ENCODE measurements at regions not wholly inside any gene's neighbourhood (a gene's known extent, or its start where the extent isn't known, plus 50 kb on each side); places are given as distances from the start of the nearest gene placed in this dataset.
"Not testable (repeated sequence)": the region's sequence is repeated elsewhere in the genome, so short reads cannot be mapped to it uniquely, and the experiment has no call there.

DNA sequence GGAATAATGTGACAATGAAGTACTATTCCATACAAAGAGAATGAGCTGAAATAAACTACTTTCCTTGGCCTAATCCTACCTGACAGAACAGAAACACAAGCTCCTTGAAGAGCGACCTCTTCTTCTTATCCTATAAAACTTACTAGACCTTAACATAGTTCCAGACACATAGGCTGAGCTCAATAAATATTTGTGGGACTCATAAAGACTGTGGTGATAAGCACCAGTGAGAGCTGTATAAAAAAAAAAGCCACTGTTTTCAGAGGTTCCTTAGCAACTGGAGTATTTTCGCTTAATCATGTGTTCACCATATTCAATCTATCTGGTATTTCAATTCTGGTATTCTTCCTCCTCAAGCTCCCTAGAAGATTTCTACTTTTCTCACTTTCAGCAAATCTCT, 1129.6 kb downstream of the STPG2 start:
- no peak for DNase-seq (ENCODE audit: low read depth)
- H3K4me3 ChIP-seq (ENCODE audit: low read depth, low read length), result no peak overlapping the region
- TF ChIP-seq, protein P1, sequence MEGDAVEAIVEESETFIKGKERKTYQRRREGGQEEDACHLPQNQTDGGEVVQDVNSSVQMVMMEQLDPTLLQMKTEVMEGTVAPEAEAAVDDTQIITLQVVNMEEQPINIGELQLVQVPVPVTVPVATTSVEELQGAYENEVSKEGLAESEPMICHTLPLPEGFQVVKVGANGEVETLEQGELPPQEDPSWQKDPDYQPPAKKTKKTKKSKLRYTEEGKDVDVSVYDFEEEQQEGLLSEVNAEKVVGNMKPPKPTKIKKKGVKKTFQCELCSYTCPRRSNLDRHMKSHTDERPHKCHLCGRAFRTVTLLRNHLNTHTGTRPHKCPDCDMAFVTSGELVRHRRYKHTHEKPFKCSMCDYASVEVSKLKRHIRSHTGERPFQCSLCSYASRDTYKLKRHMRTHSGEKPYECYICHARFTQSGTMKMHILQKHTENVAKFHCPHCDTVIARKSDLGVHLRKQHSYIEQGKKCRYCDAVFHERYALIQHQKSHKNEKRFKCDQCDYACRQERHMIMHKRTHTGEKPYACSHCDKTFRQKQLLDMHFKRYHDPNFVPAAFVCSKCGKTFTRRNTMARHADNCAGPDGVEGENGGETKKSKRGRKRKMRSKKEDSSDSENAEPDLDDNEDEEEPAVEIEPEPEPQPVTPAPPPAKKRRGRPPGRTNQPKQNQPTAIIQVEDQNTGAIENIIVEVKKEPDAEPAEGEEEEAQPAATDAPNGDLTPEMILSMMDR (IDR thresholded peaks at IDR 0.05; ENCODE audit: low read depth, low read length, missing control alignments), result no peak

- TF ChIP-seq, protein P1 (IDR thresholded peaks at IDR 0.05; ENCODE audit: low read depth, low read length, missing control alignments), result no peak
- H3K4me3 ChIP-seq (ENCODE audit: low read depth, low read length), result no peak overlapping the region
- DNase-seq (ENCODE audit: low read depth), result no peak
Observed at GRCh38 chr4:97015301-97015700, 1128.0 kb downstream of the STPG2 start.

- DNase-seq (ENCODE audit: low read depth), result no peak
- H3K4me3 ChIP-seq (ENCODE audit: low read depth, low read length), result no peak overlapping the region
- TF ChIP-seq, protein P1 (IDR thresholded peaks at IDR 0.05; ENCODE audit: low read depth, low read length, missing control alignments), result no peak
Observed at GRCh38 chr4:97016186-97016907, 1126.9 kb downstream of the STPG2 start.

DNA sequence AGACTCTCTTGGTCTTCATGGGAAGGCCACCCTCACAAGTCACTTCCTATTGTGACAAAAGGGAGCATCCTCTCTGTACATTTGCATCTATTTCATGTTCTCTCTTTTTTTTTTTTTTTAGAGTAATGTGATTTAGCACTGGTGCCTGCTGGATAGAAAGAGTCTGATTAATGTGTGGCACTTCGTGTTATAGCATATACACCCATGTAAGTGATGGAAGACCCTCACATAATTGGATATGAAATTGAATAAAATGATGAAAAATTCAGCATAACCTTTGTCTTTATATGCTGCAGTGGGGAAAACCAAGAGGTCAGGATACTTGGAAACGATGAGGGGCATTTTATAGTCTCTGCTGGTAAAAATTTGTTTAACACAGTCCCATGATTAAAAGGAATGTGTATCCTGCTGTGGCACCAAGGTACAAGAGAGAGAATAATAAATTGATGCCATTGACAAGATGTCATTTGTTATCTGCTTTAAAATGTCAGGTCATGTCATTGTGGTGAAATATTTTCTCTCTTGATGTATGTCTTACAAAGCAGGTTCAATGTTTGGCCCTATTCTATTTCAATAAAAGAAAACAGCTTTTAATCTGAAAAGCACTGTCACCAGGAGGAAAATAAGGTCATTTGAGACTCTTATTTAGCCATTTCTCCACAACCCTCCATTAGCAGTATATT, 1115.4 kb downstream of the STPG2 start:
- TF ChIP-seq, protein P1 (IDR thresholded peaks at IDR 0.05; ENCODE audit: low read depth, low read length, missing control alignments), result no peak
- H3K4me3 ChIP-seq (ENCODE audit: low read depth, low read length), result no peak overlapping the region
- no peak for DNase-seq (ENCODE audit: low read depth)

- no peak overlapping the region for H3K4me3 ChIP-seq (ENCODE audit: low read depth, low read length)
- TF ChIP-seq, protein P1 (IDR thresholded peaks at IDR 0.05; ENCODE audit: low read depth, low read length, missing control alignments), result no peak
- DNase-seq (ENCODE audit: low read depth), result no peak
Observed at GRCh38 chr4:97028785-97029184, 1114.5 kb downstream of the STPG2 start.

DNA sequence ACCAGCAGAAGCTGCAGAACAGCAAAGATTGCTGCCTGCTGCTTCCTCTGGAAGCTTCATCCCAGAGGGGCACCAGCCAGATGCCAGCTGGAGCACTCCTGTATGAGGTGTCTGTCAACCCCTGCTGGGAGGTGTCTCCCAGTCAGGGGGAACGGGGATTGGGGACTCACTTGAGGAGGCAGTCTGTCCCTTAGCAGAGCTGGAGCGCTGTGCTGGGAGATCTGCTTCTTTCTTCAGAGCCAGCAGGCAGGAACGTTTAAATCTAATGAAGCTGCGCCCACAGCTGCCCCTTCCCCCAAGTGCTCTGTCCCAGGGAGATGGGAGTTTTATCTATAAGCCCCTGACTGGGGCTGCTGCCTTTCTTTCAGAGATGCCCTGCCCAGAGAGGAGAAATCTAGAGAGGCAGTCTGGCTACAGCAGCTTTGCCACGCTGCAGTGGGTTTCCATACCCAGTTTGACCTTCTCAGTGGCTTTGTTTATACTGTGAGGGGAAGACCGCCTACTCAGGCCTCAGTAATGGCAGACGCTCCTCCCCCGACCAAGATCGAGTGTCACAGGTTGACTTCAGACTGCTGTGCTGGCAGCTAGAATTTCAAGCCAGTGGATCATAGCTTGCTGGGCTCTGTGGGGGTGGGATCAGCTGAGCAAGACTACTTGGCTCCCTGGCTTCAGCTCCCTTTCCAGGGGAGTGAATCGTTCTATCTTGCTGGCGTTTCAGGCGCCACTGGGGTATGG, 1105.7 kb downstream of the STPG2 start:
- DNase-seq (ENCODE audit: low read depth); H3K4me3 ChIP-seq (ENCODE audit: low read depth, low read length): not testable (repeated sequence)

DNA sequence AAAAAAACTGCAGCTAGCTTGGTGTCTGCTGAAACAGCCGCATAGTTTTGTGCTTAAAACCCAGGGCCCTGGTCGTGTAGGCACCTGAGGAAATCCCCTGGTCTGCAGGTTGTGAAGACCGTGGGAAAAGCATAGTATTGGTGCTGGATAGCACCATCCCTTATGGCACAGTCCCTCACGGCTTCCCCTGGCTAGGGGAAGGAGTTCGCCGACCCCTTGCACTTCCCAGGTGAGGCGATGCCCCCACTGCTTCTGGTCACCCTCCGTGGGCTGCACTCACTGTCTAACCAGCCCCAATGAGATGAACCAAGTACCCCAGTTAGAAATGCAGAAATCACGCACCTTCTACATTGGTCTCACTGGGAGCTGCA, 1105.1 kb downstream of the STPG2 start:
- H3K4me3 ChIP-seq (ENCODE audit: low read depth, low read length), result no peak overlapping the region
- DNase-seq (ENCODE audit: low read depth), result no peak
- TF ChIP-seq, protein P1 (IDR thresholded peaks at IDR 0.05; ENCODE audit: low read depth, low read length, missing control alignments), result no peak

Measured in GM12864 (cell line).